Astrocyte (in vitro differentiated cells and primary cell): ENCODE measurements at regions not wholly inside any gene's neighbourhood (a gene's known extent, or its start where the extent isn't known, plus 50 kb on each side); places are given as distances from the start of the nearest gene placed in this dataset.

Source experiments
- EZH2 ChIP-seq: IDR thresholded peaks from 2 replicates; pipeline ENCODE4 v1.6.1; 2012; ENCODE audit warnings: mild to moderate bottlenecking, low read length, inconsistent platforms; ENCODE audit not compliant: insufficient read depth
- TF ChIP-seq, protein P1 (sequence below): IDR thresholded peaks from 2 replicates; pipeline ENCODE4 v1.5.1; 2011; ENCODE audit warnings: low read depth, mild to moderate bottlenecking, inconsistent platforms, low read length, moderate library complexity; ENCODE audit not compliant: insufficient read depth

DNA sequence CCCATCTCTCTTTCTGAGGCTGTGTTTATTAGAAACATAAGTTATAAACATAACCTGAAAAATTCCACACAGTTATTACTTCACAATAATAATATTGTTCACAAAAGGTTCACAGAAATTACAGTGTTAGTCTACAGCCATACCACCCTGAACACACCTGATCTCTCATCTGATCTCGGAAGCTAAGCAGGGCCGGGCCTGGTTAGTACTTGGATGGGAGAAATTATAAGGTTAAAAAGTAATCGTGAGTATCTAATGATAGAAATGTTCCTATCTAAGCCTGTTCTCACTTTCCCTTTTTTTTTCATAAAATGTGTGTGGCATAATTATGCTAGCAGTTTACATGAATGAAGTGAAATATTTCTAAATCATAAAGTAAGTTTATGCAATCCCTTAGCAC lies 647.8 kb downstream of the TBC1D32 start:
- TF ChIP-seq, protein P1, sequence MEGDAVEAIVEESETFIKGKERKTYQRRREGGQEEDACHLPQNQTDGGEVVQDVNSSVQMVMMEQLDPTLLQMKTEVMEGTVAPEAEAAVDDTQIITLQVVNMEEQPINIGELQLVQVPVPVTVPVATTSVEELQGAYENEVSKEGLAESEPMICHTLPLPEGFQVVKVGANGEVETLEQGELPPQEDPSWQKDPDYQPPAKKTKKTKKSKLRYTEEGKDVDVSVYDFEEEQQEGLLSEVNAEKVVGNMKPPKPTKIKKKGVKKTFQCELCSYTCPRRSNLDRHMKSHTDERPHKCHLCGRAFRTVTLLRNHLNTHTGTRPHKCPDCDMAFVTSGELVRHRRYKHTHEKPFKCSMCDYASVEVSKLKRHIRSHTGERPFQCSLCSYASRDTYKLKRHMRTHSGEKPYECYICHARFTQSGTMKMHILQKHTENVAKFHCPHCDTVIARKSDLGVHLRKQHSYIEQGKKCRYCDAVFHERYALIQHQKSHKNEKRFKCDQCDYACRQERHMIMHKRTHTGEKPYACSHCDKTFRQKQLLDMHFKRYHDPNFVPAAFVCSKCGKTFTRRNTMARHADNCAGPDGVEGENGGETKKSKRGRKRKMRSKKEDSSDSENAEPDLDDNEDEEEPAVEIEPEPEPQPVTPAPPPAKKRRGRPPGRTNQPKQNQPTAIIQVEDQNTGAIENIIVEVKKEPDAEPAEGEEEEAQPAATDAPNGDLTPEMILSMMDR = no peak
- TF ChIP-seq EZH2 = no peak
